NCI-H2029 treated with DMSO at 0.1 percent for 48 hours (cell line): ENCODE measurements at regions not wholly inside any gene's neighbourhood (a gene's known extent, or its start where the extent isn't known, plus 50 kb on each side); places are given as distances from the start of the nearest gene placed in this dataset.

Experiments used
- DNase-seq: peaks from one replicate; lab custom pipeline; 2025; lab: John Stamatoyannopoulos, UW

GRCh38 chr10:8485032-8485431 lies 430.5 kb downstream of the GATA3 start:
- DNase-seq, result no peak

- DNase-seq, result no peak
These were observed 432.9 kb downstream of the GATA3 start for GRCh38 chr10:8487346-8487745.

DNA sequence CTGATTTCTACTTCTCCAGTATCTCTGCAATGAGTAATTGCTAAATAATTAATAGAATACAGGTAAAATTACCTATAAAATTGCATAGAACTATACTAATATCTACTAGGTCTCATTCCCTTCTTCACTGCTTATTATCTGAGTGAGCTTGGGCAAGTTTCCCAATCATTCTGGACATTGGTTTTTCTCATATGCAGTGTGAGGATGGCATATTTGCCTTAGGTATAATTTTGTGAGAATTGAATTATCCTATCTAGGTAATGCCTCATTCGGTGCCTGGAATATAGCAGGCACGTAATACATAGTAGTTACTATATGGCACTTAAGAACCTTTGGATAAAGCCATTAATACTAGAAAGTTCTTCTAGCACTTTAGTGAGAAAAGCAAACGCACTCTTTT lies 434.7 kb downstream of the GATA3 start:
- no peak for DNase-seq

GRCh38 chr10:8489823-8490222 lies 435.3 kb downstream of the GATA3 start:
- no peak for DNase-seq

DNA sequence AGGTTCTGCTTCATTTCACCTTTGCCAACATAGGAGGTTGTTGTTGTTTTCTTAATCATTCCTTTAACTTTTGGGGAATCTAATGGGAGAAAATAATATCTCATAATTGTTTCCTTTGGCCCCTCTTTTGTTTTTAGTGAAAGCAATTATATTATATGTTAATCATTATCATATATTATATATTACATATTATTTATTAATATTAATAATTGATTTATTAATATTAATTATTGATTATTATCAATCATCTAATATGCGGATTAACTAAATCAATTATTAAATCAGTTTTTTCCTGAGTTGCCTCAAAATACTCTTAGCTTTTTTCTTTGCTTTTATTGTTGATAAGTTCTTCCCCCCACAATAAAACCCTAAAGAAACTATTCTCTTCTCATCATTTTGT lies 443.8 kb downstream of the GATA3 start:
- no peak for DNase-seq

GRCh38 chr10:8498881-8499280 lies 444.4 kb downstream of the GATA3 start:
- DNase-seq, result no peak

DNA sequence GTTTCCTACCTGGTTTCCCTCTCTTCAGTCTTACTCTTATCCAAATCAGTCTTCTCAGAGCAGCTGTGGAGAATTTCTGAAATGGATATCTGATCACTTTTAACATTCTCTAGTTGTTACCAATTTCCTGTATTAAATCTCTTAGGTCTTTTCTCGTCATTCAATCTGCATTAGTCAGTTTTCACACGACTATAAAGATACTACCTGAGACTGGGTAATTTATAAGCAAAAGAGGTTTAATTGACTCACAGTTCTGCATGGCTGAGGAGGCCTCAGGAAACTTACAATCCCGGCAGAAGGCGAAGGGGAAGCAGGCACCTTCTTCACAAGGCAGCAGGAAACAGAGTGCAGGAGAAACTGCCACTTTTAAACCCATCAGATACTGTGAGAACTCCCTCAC lies 444.8 kb downstream of the GATA3 start:
- no peak for DNase-seq

DNA sequence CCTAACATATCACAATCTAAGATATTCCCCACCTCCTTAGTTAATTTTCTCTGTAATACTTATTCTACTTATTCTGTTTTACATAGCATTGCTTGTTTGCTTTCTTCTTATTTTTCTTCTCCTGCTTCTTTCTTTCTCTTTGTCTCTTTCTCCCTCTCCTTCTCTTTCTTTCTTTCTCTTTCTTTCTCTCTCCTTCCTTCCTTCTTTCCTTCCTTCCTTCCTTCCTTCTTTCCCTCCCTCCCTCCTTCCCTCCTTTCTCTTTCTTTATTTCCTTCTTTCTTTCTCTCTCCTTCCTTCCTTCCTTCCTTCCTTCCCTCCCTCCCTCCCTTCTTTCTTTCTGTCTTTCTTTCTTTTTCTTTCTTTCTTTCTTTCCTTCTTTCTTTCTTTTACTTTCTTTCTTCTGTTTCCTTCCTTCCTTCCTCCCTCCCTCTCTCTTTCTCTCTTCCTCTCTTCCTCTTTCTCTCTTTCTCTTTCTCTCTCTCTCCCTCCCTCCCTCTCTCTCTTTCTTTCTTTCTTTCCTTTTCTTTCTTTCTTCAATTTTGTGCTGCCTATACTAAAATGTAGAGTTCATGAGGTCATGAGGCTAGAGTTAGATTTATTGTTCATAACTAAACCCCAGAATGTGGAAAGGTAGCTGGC lies 445.4 kb downstream of the GATA3 start:
- no peak for DNase-seq

GRCh38 chr10:8502573-8502972 lies 448.1 kb downstream of the GATA3 start:
- no peak for DNase-seq

DNA sequence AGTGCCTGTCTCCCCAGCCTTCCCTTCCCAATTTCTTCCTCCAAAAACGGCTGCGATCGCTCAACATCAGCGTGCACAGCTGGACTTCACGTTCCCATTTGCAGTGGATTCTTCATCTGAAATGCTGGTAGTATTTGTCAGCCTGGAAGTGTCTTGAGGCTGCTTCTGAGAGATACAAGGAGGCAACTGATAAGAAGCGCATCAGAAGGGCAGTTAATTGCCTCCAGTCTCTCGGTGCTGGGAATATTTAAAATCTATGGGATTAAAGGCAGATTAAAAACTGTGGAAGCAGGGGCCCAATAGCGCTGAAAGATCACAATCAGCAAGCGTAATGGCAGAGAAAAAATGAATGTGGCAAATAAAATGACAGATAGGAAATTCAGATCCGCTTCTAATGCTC lies 450.0 kb downstream of the GATA3 start:
- DNase-seq, result no peak

- no peak for DNase-seq
These were observed 452.7 kb downstream of the GATA3 start for GRCh38 chr10:8507156-8507555.

DNA sequence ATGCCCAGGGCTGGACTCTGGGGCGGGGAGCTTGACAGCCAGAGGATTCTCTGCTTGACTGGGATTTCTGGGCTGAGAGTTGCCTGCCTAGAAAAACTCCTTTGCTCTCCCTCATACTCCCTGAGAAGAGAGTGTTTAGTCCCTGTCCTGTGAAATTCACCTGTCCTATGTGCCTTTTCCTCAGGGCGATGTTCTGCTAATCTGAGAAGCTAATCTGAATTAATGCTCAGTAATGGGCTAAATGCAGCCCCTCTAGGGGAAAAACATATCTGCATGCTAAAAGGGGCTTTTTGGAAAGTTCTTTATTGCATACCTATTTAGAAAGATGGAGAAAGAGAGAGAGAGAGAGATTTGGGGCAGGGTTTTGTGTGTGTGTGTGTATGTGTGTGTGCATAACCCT lies 454.4 kb downstream of the GATA3 start:
- DNase-seq, result no peak

DNA sequence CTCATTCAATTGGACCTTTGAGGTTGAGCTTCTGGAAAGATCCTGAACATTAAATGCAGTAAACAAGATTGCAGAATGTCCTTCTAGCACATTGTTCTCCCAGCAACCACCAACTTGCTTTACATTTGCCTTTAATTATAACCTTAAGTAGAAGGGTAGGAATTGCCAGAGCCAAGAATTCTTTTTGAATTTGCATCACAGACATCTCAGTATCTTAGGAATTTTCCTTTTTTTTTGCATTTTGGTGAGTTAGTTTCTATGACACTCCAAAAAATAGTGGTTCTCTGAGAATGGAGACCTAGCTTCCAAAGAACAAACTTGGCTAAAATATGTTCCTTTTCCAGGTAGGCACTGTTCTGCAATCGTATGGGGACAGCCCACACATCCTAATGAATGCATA lies 456.0 kb downstream of the GATA3 start:
- no peak for DNase-seq

DNA sequence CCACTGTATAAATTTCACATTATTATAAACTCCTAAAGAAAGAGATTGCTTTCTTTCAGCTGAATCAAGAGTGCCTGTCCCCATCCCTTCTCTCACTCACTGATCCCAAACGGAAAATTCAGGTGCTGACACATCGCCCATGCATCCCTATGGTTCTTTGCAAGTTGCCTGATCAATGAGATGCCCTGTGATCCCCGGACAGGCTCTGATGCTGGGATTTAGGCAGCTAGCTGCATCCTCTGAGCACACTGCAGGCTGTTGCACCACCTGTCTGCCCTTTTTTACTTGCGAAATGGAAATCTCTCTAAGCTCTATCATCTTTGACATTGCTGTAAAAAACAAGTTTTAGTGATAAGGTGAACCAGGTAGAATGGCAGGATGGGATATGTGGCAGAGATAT lies 456.5 kb downstream of the GATA3 start:
- DNase-seq, result no peak

DNA sequence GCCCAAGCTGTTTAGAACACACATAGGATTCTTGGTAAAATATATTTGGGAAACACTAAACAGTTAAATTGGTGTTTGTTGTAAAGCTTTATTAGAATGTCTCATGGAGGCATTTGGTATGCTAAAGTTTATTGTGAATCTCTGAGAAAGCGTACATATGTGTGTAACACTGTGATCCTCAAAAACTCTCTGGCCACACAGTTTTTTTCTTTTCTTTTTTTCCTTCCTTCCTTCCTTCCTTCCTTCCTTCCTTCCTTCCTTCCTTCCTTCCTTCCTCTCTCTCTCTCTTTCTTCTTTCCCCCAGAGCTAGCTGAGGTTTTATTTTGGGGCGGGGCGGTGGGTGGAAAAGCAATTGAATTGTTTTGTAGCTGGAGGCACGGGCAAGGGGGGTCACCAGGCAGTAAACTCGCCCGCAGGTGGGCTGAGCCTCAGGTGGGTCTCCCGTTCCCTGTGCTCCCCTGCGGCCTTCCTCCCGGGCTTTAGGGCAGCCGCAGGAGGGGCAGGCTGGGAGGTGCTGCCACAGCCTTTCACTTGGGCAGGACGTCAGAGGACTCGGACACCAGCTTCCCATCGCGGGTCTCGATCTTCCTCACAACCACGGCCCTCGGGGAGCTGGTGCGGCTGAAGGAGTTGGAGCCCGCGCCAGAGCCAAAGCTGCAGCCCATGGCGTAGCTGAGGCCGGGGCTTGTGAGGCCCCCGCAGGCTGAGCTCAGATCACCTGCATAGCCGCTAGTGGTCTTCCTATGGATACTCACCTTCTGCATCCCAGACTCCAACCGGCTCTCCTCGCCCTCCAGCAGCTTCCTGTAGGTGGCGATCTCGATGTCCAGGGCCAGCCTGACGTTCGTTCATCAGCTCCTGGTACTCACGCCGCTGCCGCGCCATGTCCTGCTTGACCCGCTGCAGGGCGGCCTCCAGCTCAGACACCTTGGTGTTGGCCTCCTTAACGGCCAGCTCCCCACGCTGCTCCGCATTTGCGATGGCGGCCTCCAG lies 459.0 kb downstream of the GATA3 start:
- DNase-seq, result no peak

DNA sequence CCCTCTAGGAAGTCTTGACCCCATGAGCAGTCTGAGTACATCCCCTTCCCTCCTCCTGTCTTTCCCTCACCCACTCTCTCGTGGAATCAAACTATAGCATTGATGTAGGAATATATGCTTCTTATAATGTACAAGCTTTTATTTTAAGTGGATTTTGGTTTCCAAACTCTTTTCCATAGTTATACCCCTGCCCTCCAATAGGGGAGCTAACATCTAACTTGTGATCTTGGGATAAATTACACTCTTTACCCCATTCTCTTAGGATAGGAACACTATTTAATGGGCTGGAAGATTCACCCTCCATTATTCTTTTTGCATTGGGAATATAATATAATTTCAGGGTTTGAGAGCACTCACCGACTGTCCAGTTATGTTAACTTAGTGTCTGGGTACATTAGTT lies 465.9 kb downstream of the GATA3 start:
- no peak for DNase-seq

GRCh38 chr10:8527773-8528172 lies 473.3 kb downstream of the GATA3 start:
- DNase-seq, result no peak

DNA sequence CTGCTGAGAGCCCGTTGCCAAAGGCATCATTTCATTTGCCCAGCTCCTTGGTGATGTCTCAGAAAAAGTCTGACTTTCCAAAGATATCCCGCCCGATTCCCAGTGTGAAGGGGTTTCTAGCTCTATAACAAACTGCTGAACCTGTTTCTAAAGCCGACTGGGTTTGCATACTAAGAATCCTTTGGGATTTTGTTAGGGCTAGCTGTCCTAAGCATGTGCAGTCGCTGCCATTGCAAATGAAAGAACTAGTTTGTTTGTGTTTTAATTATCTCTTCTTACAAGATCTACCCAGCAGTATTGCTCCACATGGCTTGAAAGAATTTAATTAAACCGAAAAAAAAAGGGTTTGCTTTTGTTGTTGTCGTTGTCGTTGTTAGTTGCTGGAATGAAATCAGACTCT lies 476.6 kb downstream of the GATA3 start:
- DNase-seq, result no peak

GRCh38 chr10:8532647-8533046 lies 478.2 kb downstream of the GATA3 start:
- no peak for DNase-seq

- no peak for DNase-seq
These were observed 479.0 kb downstream of the GATA3 start for GRCh38 chr10:8533462-8533861.

DNA sequence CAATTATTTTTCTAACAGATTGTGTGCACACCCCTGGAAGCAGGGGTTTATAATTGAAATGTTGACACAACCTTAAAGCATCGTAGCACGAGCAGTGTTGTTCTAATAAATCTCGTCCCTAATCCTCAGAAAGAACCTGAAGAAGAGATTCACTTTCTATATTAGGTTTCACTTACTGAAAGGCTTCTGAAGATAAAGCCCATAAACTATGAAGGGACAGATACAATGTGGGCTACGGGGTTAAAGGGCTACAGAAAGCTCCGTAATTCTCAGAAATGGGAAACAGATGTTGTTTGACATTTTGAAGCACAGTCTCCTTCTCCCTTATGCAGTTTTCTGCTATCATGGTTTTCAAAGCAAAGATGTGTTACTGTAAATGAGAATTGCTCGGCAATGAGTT lies 479.6 kb downstream of the GATA3 start:
- DNase-seq, result no peak

DNA sequence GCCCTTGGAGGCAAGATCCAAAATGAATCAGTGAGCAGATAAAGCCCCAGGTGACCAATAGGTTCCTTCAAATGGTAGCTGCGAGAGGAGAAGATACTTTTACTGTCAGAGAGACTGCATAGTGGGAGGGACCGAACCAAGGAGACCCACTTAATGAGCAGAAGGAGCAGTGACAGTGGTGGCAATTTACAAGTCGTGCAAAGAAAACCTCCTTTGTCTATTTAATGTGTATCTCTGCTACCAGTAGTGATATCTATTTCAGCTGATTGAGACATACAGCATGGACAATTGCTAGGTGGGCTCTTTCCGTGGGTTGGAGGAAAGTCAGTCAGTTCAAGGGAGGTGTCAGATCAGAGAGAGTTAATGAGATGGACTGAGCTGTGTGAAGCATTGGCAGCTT lies 480.4 kb downstream of the GATA3 start:
- DNase-seq, result no peak

GRCh38 chr10:8539056-8539455 lies 484.6 kb downstream of the GATA3 start:
- no peak for DNase-seq
